ENCODE measurements at regions not wholly inside any gene's neighbourhood (a gene's known extent, or its start where the extent isn't known, plus 50 kb on each side); places are given as distances from the start of the nearest gene placed in this dataset.
"Not testable (repeated sequence)": the region's sequence is repeated elsewhere in the genome, so short reads cannot be mapped to it uniquely, and the experiment has no call there.

DNA sequence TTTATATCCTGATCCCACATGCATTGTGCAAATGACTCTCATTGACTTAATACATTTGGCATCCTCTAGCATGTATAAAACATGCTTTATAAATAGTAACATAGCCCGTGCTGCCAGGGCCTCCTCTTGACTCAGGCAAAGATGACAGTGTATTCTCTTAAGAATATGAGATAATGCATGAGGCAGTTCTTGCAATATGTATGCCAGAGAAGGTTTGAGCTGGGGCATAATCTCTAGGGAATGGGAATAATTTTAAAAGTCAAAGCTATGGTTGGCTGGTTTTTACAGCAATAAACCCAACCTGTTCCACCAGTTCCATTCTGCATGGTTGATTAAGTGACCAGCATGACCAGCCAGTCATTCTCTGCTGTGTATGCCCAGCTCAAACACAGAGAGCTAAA is 179.0 kb upstream of the PFN2 start:
- DNase-seq: no peak

DNA sequence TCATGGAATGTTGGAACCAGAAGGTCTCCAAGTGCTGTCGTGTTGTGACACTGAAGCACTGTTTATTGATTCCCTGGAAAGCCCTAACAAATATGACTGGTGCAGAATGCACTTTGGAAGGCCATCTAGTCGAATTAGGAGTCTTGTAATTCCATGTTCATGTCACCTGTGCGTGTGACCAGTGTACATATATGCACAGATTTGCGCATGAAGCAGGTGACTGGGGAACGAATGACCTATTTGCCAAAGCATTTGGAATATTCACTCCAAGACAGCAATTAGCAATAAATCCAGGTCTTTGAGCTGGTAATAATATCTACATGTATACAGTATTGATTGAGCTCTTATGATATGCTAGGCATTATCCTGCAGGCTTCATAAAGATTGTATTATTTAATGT is 177.5 kb upstream of the PFN2 start:
- DNase-seq: no peak

DNA sequence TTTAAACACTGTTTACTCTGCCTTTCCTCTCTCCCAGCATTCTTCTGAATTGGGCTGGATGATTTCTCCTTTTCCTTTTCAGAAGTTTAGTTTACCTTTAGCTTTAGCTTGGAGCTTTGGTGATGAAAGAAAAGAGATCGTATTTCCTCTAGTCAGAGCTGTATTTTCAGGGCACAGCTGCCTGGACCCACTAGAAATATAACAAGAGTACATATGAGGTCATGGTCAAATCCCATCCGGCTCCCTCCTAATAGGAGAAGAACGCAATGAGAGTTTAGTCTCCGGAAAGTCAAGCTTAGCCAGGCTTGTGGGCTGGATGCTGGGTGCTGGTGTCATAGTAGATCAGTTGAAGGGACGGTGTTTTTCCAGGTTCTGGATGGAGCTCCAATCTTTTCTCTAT is 177.1 kb upstream of the PFN2 start:
- no peak for DNase-seq

DNA sequence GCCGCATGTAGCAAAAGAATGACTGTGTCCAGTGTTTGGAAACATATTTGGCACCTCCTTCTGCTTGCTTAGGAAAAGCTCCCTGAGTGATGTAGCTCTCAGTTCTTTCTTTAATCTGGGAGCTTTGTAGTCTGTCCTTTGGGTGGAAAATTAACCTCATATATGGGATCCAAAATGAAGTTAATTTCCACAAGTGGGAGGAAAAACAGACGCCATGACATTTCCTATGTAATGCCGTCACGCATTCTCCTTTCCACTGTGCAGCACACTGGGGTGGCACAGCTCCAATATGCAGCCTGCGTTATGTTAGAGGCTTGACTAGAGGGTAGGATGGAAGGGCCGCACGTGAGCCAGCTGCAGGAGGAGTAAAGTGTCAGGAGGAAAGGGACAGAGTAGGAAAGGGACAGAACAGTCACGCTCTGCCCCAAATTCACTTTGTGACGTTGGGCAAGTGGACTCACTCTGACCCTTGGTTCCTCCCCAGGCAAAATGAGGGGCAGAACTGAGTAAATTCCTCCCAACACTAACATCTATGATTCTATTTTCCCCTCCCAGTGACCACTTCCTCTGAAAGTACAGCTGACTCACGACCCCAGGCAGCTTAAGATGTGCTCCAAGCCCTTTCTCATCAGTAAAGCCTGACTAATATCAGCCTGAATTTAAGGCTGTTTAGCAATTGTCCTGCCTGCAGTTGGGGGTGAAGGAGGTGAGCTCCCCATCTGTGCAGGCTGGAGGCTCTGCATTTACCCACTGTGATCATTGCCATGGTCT is 176.5 kb upstream of the PFN2 start:
- no peak for DNase-seq

DNA sequence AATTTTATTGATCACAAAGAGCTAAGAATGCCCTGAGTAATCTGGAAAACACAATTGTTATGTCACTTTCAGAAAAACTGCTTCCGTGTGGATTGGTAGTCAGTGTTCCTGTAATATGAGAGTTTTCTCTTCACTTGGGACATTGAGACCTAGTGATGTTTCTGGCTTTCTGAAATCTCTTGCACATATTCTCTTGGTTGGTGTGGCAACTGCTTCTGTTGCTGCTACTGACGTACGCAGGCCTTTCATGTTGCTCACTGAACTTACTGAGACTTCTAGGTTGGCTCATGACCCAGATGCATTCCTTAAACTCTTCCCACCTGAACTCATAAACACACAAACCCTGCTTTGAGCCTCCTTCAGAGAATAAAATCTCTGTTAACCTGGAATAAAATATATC is 175.0 kb upstream of the PFN2 start:
- no peak for DNase-seq

DNA sequence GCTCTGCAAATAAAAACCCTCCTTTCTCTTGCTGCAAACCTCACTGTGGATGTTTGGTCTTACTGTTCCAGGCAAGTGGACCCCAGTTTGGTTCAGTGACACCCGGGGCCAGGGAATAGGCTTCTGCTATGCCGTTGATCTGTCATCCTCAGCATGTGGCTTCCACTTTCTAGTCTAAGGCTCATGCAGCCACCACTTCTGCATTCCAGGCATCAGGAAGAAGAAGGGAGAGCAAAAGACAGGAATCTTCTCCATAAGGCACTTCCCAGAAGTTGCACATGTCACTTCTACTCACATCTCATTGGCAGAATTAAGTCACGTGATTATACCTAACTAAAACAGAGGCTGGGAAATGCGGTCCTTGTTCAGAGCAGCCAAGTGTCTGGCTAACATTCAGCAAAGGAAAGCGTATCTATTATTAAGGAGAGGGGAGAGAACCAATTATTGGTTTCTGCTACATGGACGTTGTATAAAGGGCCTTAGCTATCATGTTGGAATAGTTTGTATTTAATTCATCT is 173.6 kb upstream of the PFN2 start:
- DNase-seq: no peak

DNA sequence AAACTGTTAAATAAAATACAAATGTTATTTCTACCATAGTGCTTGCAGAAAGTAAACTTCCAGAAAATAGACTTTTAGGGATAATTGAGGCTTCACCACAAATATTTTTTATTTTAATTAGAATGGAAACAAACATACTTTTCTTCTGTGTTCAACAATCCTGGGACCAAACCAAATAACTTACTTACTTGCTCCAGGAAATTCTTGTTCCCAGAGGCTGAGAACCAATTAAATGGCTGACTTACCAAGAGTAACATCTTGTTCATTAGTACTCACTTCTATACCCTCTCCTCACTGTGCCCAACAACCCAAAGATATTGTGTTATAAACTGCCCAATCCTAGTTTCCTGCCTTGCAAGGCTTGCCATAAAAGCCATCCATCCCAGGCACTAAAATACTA is 172.2 kb upstream of the PFN2 start:
- no peak for DNase-seq

DNA sequence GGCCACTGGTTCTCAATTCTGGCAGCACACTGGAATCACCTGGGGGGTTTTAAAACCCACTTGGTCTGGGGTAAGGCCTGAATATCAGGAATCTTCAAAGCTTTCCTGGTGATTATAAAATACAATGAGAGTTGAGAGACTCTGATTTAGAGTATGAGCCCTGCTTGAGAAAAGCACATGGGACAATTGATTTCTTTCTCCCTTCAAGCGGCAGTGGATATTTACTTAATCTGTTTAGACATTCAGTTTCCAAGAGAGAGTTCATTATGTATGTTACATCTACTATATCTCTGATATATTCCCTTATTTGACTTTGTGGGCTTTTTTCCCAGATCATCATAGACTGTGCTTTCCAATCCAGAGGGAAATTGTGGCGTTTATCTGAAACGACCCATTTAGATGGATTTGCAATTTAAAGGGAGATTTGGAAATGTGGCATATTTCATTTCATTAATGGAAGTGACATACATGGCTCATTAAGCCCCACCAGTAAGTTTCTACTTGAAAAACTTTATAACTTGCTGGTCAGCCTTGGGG is 171.2 kb upstream of the PFN2 start:
- no peak for DNase-seq

DNA sequence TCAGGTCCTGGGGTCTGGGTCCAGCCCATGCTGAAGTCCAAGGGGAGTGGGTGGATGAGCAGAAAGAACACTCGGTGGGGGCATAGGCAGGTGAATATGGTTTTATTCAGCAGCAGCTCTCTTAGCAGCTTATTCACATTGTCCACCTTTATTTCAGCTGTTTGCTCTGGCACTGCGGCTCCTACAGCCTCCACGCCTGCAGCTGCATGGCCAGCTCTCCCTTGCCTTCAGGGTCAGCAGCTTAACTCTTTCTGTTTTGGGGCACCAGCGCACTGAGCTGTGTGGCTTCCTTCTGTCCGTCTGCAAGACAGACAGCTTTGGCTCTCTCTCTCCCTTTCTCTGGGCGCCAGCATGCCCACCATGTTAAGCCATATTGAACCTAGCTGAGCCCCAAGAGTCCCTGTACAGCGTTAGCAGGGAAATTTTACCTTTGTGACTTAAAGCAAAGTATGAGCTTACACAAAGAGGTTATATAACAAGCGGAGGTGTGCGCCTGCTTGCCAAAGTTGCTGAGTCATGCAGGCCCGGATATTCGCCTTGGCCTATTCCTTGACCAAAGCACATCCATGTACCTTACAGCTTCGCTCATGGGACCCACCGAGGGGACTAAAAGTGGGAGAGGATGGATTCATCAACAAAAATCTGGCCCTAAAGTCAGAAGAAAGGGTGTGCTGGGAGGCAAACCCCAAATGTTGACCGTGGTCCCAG is 170.1 kb upstream of the PFN2 start:
- no peak for DNase-seq

DNA sequence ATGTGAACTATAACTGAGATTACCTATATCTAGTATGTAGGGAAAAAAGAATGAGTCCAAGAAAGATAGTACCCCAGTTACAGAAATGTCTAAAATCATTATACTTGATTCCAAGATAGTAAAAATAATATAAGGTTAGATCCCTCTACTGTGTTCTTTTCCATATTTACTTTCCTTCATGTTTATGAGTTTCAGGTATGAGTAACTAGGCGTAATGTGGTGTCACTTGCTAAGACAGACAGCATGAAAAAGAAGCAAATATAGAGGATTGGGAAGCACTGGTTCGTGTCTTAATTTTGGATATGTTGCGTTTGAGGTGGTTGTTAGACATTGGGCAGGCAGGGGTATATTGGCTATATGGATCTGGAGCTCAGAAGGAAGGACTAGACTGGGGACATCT is 168.1 kb upstream of the PFN2 start:
- DNase-seq: no peak

DNA sequence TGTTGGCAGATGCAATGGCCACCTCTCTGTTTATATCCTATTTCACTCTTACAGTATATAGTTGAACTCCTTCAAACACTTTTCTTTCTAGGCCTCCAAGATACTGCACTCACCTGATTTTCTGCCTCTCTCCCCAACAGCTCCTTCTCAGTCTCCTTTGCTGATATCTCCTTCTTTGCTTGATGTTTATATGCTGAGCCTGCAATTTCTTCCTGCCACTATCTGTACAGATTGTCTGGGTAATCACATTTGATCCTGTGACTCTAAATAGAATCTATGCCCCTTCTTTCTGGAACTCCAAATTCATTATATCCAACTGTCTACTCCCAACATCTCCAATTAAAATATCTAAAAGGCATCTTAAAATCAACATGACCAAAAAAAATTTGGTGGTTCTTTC is 165.5 kb upstream of the PFN2 start:
- DNase-seq: no peak

DNA sequence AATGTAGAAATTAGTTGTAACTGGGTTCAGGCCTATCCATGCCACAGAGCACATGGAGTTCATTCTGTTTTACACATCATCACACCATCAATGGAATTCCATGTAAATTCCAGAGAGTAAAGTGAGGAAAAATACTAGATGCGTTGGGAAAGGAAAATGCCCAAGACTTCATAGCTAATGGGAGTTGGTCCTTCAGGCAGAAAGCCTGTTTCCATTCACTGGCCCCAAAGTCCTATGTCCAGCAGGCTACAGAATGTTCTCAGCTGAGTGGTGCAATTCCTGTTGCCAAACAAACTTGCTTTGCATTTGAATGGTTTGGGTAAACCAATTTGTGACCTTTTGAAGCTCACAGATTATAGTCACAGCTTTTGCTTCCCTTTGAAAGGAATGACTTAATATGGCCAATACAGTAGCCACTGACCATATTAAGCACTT is 164.6 kb upstream of the PFN2 start:
- no peak for DNase-seq

DNA sequence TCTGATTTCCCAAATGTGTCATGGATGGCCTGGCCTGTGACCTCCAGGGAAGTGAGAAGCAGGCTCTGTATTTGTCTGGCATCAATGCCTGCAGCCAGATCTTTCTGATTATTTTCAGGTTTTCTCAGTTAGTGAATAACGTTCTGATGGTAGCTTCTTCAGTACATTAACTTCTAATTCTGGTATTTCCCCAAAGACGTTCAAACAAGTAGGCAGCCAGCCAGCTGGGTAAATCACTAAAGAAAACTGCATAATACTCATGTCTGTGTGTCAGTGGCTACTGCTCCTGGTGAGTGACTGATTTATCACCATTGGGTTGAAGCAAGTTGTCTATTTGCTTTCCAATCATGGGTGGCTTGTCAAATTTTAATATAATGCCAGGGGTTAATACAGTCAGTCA is 162.6 kb upstream of the PFN2 start:
- no peak for DNase-seq

DNA sequence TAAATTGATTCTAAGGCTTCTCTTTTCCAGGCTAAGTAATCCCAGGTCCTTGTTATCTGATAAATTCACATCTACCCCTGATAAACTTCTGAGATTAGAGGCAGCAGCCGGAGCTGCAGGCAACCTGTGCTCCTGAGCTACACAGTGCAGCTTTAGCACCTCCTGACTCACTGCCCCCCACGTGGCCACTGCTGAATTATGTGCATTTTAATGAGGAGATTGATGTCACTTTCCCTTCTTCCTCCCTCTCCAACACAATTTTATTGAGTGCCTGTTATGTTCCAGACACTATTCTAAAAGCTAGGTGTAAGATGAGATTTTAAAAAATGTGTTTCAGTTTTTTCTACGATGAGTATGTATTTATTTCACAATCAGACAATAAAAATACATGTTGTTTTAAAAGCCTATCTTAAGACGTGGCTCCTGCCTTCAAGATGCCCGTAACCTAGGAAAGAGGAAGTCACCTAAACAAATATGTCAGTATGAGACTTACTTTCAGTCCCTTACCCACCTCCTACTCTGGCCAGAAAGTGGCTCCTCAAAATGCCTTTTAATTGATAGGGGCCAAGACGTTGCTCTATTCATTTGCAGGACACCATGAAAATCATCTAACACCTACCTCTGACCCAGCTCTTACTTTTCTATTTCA is 161.5 kb upstream of the PFN2 start:
- no peak for DNase-seq

DNA sequence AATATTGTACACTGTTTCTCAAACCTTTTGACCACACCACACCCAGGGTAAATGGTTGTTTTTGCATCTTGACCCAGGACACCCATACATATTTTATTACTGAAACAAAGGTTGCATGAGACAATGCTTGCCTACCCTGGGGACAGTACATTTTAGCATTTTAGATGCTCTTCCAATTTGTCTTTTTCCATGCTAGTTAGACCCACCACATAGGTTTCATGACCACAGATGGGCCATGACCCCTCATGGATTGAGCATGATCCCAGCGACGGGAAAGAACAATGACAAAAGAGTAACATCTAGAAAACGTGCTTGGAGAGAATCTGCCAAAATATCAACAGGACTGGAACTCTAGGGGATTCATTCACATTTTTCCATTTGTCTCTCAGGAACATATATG is 161.0 kb upstream of the PFN2 start:
- no peak for DNase-seq

DNA sequence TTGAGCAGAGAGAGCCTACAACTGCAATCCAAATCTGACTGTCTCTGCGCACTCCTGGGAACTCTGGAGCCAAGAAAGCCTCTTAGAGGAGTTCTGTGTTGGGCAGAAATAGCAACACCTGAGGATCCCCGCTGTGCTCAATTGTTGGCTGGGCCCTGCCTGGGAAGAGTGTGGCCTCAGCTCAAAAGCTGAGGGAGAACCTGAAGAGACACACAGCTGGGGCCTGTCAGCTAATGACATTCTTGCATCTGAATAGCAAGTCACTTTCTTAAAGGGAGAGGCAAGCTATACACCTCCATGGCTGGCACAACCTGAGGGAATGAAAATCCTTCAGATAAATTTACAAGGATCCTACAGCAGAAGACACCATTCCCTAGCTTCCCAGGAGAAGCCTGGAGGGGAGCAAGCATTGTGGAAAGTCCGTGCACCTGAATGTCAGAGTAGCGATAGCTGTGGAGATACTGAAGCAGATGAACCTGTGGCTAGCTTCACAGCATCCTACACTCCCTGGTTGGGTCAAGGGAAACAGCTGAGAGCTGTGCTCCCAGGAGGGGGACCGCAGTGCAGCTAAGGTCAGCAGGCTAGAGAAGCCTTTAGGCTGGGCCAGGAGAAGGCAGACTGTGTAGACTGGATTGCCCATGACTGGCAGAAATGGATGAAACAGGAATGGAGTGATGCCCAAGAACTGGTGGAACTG is 159.9 kb upstream of the PFN2 start:
- DNase-seq: no peak

DNA sequence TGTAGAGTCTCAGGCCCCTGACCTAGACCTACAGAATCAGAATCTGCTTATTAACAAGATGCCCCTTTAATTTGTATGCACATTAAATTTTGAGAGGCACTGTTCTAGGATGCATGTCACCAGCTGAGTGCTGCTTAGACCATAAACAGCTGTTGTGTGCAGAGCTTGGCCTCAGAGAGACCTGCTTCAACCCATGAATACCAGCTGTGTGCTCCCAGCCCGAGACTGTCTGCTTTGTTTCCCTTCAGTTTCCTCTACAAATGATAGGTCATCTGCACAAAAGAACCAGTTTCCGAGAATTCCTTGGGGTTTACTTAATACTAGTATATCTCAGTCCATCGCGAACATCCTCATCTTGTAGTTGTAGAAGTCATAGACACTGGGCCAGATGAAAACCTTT is 158.5 kb upstream of the PFN2 start:
- DNase-seq: no peak

DNA sequence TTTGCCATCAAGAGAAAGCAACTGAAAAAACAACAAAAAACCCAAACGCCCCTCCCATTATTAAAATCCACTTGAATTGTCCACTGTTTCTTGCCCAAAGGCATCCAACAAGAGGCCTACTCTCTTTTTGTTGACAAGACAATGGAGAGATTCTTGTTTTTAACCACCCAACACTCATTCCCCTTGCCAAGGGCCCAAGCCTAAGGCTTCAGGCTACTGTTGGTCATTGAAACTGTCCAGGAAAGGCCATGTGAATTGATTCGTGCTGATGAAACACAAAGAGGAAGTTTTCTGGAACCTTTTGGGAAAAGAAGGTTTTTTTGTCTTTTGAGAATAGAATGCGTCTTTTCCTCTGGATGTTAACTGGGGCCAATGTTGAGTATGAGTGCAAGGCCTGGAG is 157.4 kb upstream of the PFN2 start:
- no peak for DNase-seq

DNA sequence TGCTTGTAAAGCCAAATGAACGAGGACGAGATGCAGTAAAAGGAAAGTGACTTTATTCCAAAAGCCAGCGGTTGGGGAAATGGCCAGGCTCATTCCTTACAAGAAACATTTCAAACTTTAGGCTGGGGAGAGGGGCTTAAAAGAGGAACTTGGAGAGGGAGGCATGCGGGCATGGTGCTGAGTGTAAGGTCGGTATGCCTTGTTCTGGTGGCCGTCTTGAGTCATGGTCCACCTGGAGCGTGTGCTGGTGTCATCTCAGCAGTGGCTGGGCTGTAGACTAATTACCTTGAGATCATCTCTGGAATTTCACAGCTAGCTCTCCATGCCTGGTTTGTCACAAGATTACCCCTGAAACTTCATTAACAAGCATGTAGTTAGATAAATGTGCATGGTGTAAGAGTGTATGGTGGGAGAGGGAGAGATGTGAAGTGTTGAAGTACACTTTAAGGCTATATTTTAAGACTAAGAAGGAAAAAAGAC is 156.4 kb upstream of the PFN2 start:
- no peak for DNase-seq

DNA sequence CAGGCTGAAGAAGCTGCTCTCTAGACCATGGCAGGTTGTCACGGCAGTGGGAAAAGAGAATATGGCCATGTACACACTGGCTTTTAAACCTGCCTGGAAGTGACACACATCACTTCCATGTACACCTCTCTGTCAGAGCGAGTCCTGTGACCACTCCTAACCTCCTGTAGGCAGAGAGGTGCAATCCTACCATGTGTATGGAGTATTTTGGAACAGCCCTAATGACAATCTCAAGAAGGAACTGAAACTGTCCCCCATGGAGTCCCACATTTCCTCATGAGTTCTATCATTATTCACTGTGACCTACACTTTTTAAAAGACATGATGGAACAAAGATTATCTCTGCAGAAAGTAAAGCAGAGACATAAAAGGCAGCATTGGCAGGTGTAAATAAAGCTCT is 153.4 kb upstream of the PFN2 start:
- no peak for DNase-seq

DNA sequence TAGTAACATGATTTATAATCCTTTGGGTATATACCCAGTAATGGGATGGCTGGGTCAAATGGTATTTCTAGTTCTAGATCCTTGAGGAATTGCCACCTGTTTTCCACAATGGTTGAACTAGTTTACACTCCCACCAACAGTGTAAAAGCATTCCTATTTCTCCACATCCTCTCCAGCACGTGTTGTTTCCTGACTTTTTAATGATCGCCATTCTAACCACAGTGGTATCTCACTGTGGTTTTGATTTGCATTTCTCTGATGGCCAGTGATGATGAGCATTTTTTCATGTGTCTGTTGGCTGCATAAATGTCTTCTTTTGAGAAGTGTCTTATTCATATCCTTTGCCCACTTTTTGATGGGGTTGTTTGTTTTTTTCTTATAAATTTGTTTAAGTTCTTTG is 152.6 kb upstream of the PFN2 start:
- not testable (repeated sequence) for DNase-seq

DNA sequence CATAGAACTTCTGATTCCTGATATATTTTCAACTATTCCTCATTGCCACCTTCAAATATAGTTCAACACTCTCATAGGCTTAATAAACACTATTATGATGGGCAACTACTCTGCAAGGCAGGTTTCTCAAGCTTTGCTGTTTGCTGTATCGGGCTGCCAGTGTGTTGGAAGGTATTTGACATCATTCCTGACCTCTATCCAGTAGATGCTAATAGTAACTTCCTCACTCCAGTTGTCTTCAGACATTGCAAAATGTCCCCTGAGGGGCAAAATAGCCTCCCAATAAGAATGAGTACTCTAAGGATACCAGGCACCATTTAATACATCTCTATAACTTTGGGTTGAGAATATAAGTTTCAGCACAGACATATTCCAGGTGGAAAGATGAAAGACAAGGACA is 147.5 kb upstream of the PFN2 start:
- DNase-seq: no peak

DNA sequence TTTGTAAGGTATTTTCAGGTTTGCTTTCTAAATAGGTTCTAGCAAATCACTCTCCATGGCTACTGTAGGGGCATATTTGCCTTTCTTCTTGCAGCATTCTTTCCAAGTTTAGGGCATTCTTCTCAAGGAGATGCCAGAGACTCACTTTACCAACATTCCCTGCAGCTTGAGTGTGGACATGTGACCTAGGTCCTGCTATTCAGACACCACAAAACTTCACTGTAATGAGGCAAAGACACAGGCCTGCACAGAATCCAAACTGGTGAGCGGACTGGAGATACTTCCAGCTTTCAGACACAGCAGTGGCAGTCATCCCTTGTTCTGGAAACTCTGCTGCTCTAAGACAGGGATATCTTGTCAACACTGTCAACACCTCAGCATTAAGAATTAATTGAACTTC is 146.4 kb upstream of the PFN2 start:
- no peak for DNase-seq

Measured in CD4-positive, alpha-beta T cell treated with Interleukin-10 for 1 hour (primary cell).